Transverse colon (tissue), 4 donors: ENCODE measurements at regions not wholly inside any gene's neighbourhood (a gene's known extent, or its start where the extent isn't known, plus 50 kb on each side); places are given as distances from the start of the nearest gene placed in this dataset.

Experiments
- DNase-seq: peaks from one replicate; pipeline ENCODE4 v3.0.0-alpha.2; 2019
- H3K27ac ChIP-seq, 4 donors: fragments of 200-600 bp; sonication (generic); 2 replicates each; pipeline ENCODE4 v1.5.1; 2016 to 2018; ENCODE audit warnings: inconsistent platforms in 4 of 4
- H3K27me3 ChIP-seq: fragments of 200-600 bp; sonication (generic); 2 replicates; pipeline ENCODE4 v1.5.1; 2017; ENCODE audit warnings: inconsistent platforms
- H3K36me3 ChIP-seq, 4 donors: fragments of 200-600 bp; sonication (generic); 2 replicates each; pipeline ENCODE4 v1.5.1; 2017 to 2019; ENCODE audit warnings: inconsistent platforms in 4 of 4
- H3K4me1 ChIP-seq, 4 donors: fragments of 200-600 bp; sonication (generic); 2 replicates each; pipeline ENCODE4 v1.5.1; 2017 to 2020; ENCODE audit warnings: inconsistent platforms in 4 of 4
- H3K4me3 ChIP-seq, 4 donors: fragments of 200-600 bp; sonication (generic); 1 replicate in 1 of 4; 2 replicates in 3 of 4; pipeline versions ENCODE4 v1.5.1 to v1.6.1; 2017 to 2019; ENCODE audit warnings: inconsistent platforms in 4 of 4
- H3K9me3 ChIP-seq, 2 donors: fragments of 200-600 bp; sonication (generic); 2 replicates each; pipeline ENCODE4 v1.5.1; 2017 to 2019; ENCODE audit warnings: inconsistent platforms in 2 of 2
- CTCF ChIP-seq, 5 experiments: fragments of 200-600 bp in 3 of 5; fragments of 450-650 bp in 2 of 5; sonication (generic) in 3 of 5; IDR thresholded peaks; 1 replicate in 2 of 5; 2 replicates in 3 of 5; pipeline ENCODE4 v1.5.1; 2016 to 2017; ENCODE audit warnings: antibody characterized with exemption in 5 of 5, inconsistent platforms in 3 of 5, mild to moderate bottlenecking in 2 of 5, moderate library complexity in 1 of 5
- EP300 ChIP-seq: sonication (generic); formaldehyde crosslinking; IDR thresholded peaks from one replicate; pipeline ENCODE4 v1.6.1; 2017; ENCODE audit warnings: antibody characterized with exemption, low read depth
- POLR2A ChIP-seq: fragments of 450-650 bp; IDR thresholded peaks from one replicate; pipeline ENCODE4 v1.6.1; 2016; ENCODE audit warnings: antibody characterized with exemption, mild to moderate bottlenecking, moderate library complexity
- POLR2AphosphoS5 ChIP-seq, 3 donors: sonication (generic); formaldehyde crosslinking; IDR thresholded peaks; one replicate each; pipeline ENCODE4 v1.6.1; 2016; ENCODE audit warnings: antibody characterized with exemption in 3 of 3
- WGBS, 2 donors: methylation state at CpG; one replicate each; pipeline ENCODE4 v1.1.5; 2018; ENCODE audit warnings: low coverage in 1 of 2; 5-methylcytosine and 5-hydroxymethylcytosine counted together
- in situ Hi-C, 4 donors: fragments of 200-750 bp; cut with MboI; loops; one replicate each; pipeline versions ENCODE4 v1.15.0 to v1.15.1; 2017; ENCODE audit warnings: low sequenced_read_pairs in 3 of 4, low pct_ligation_motif_present in 1 of 4, low pct_unique_long_range_greater_than_20kb in 1 of 4
- intact Hi-C: fragments of 100-400 bp; cut with DNase I; formaldehyde crosslinking; loops from one replicate; pipeline ENCODE4 v1.15.1; 2023; ENCODE audit warnings: low total_unique reads

GRCh38 chr2:175371378-175371777 lies 189.9 kb upstream of the ATP5MC3 start:
- no peak overlapping the region for H3K4me3 ChIP-seq
- H3K36me3 ChIP-seq, result no peaks in the 10 kb centered on the region
- no peak for TF ChIP-seq POLR2AphosphoS5 (IDR thresholded peaks at IDR 0.05)
- no peak for TF ChIP-seq POLR2A
- no peak for TF ChIP-seq EP300
- no peak for TF ChIP-seq CTCF (IDR thresholded peaks at IDR 0.05)
- no peaks in the 10 kb centered on the region for H3K9me3 ChIP-seq
- no peak overlapping the region for H3K27ac ChIP-seq
- in situ Hi-C loops (loop anchor here in 2 of 4 donors (25.0 kb wide), 2 partner anchors 316 to 716 kb away; partner anchors contain the start of genes EVX2 (in 2 of the 2), HOXD12 (in 2 of the 2) and HOXD13 (in 2 of the 2)), intact Hi-C loops (no loop called here)
- no peaks in the 10 kb centered on the region for H3K4me1 ChIP-seq
- peaks cover 34% of the 10 kb centered on the region for H3K27me3 ChIP-seq
- DNase-seq, result no peak

- Histone ChIP-seq H3K27me3 (peaks cover 40% of the 10 kb centered on the region), H3K4me3 (no peak overlapping the region), H3K27ac (no peak overlapping the region), H3K36me3 (no peaks in the 10 kb centered on the region), H3K4me1 (peaks cover 0 to 6% (median 0%) of the 10 kb centered on the region in 4 donors), H3K9me3 (no peaks in the 10 kb centered on the region)
- no peak for TF ChIP-seq POLR2A
- TF ChIP-seq CTCF (IDR thresholded peaks at IDR 0.05), result peak; percentile 43 to 67 (median 61)
- peak; percentile 10 for DNase-seq
- 0 to 2% methylated on average over 7 of the region's 7 CpGs for WGBS, 2 donors
- intact Hi-C loops (no loop called here), in situ Hi-C loops (loop anchor here (10.0 to 25.0 kb wide), 4 partner anchors 320 to 728 kb away; partner anchors contain the start of genes HOXD12 (in 3 of the 4), HOXD13 (in 3 of the 4) and EVX2 (in 2 of the 4))
Observed at GRCh38 chr2:175366815-175367214, 185.3 kb upstream of the ATP5MC3 start.

- in situ Hi-C loops, result loop anchor here (10.0 to 25.0 kb wide), 4 partner anchors 324 to 731 kb away; partner anchors contain the start of genes HOXD12 (in 3 of the 4), HOXD13 (in 3 of the 4) and EVX2 (in 2 of the 4)
- intact Hi-C loops, result no loop called here
- Histone ChIP-seq H3K9me3 (no peaks in the 10 kb centered on the region), H3K4me1 (peaks cover 0 to 6% (median 0%) of the 10 kb centered on the region in 4 donors), H3K4me3 (no peak overlapping the region), H3K27me3 (peaks cover 22% of the 10 kb centered on the region), H3K27ac (no peak overlapping the region), H3K36me3 (no peaks in the 10 kb centered on the region)
- 37 to 38% methylated on average over 4 to 5 of the region's 5 CpGs for WGBS, 2 donors
- peak; percentile 9 for DNase-seq
- TF ChIP-seq POLR2AphosphoS5 (IDR thresholded peaks at IDR 0.05) (no peak), EP300 (no peak), POLR2A (no peak), CTCF (IDR thresholded peaks at IDR 0.05) (no peak)
Observed at GRCh38 chr2:175363699-175364098, 182.2 kb upstream of the ATP5MC3 start.

- no peak for TF ChIP-seq CTCF (IDR thresholded peaks at IDR 0.05)
- TF ChIP-seq POLR2A, result no peak
- TF ChIP-seq POLR2AphosphoS5 (IDR thresholded peaks at IDR 0.05), result no peak
- TF ChIP-seq EP300, result no peak
- intact Hi-C loops (no loop called here), in situ Hi-C loops (loop anchor here (10.0 to 25.0 kb wide), 4 partner anchors 325 to 732 kb away; partner anchors contain the start of genes HOXD12 (in 3 of the 4), HOXD13 (in 3 of the 4) and EVX2 (in 2 of the 4))
- no peak overlapping the region for H3K27ac ChIP-seq
- H3K4me3 ChIP-seq, result no peak overlapping the region
- H3K4me1 ChIP-seq, result peaks cover 0 to 6% (median 0%) of the 10 kb centered on the region in 4 donors
- DNase-seq, result no peak
- 62 to 88% methylated on average over 2 to 4 of the region's 4 CpGs for WGBS, 2 donors
- H3K36me3 ChIP-seq, result no peaks in the 10 kb centered on the region
- H3K9me3 ChIP-seq, result no peaks in the 10 kb centered on the region
- H3K27me3 ChIP-seq, result peaks cover 18% of the 10 kb centered on the region
Observed at GRCh38 chr2:175362331-175362730, 180.8 kb upstream of the ATP5MC3 start.
